ENCODE measurements at regions not wholly inside any gene's neighbourhood (a gene's known extent, or its start where the extent isn't known, plus 50 kb on each side); places are given as distances from the start of the nearest gene placed in this dataset.

GRCh38 chr6:12449447-12449846 is 159.3 kb downstream of the EDN1 start:
- no peak overlapping the region for H3K9ac ChIP-seq (ENCODE audit: control insufficient read depth, extremely low read depth, insufficient read depth, low read length)
- dilution Hi-C loops (cut with MboI; ENCODE audit: extremely low pct_ligation_motif_present, low sequenced_read_pairs) = no loop called here
- FAIRE-seq (no peak), DNase-seq (ENCODE audit: low read depth, low spot score) (no peak)
- no peak overlapping the region for H2AFZ ChIP-seq (ENCODE audit: control insufficient read depth, low read length)
- H3K9me3 ChIP-seq (ENCODE audit: control insufficient read depth, low read depth, low read length) = peaks cover 2% of the 10 kb centered on the region
- H3K36me3 ChIP-seq (ENCODE audit: control insufficient read depth in 2 of 2, extremely low read depth in 1 of 2, insufficient read depth in 2 of 2, low read length in 2 of 2) = no peaks in the 10 kb centered on the region
- TF ChIP-seq EZH2 (IDR thresholded peaks at IDR 0.05; ENCODE audit: low read length) = no peak
- TF ChIP-seq, protein P1, sequence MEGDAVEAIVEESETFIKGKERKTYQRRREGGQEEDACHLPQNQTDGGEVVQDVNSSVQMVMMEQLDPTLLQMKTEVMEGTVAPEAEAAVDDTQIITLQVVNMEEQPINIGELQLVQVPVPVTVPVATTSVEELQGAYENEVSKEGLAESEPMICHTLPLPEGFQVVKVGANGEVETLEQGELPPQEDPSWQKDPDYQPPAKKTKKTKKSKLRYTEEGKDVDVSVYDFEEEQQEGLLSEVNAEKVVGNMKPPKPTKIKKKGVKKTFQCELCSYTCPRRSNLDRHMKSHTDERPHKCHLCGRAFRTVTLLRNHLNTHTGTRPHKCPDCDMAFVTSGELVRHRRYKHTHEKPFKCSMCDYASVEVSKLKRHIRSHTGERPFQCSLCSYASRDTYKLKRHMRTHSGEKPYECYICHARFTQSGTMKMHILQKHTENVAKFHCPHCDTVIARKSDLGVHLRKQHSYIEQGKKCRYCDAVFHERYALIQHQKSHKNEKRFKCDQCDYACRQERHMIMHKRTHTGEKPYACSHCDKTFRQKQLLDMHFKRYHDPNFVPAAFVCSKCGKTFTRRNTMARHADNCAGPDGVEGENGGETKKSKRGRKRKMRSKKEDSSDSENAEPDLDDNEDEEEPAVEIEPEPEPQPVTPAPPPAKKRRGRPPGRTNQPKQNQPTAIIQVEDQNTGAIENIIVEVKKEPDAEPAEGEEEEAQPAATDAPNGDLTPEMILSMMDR (optimal IDR thresholded peaks at IDR 0.05 in 1 of 3, IDR thresholded peaks at IDR 0.05 in 1 of 3, conservative IDR thresholded peaks at IDR 0.05 in 1 of 3; ENCODE audit: extremely low read depth in 1 of 3, insufficient read depth in 2 of 3, low read length in 3 of 3) = no peak
- H3K79me2 ChIP-seq (ENCODE audit: control insufficient read depth, insufficient read depth, low read length) = no peaks in the 10 kb centered on the region
- no peak overlapping the region for H3K4me2 ChIP-seq (ENCODE audit: control insufficient read depth, extremely low read depth, insufficient read depth, low read depth, low read length)
- no peak overlapping the region for H3K4me3 ChIP-seq (ENCODE audit: control insufficient read depth in 2 of 3, extremely low read depth in 1 of 3, insufficient read depth in 2 of 3, low read depth in 1 of 3, low read length in 3 of 3)
- no peak overlapping the region for H3K27ac ChIP-seq (ENCODE audit: control insufficient read depth, insufficient read depth, low read length)
- H4K20me1 ChIP-seq (ENCODE audit: control insufficient read depth, extremely low read depth, insufficient read depth, low read length) = no peaks in the 10 kb centered on the region
- H3K4me1 ChIP-seq (ENCODE audit: control insufficient read depth, extremely low read depth, insufficient read depth, low read length) = no peaks in the 10 kb centered on the region
- no peaks in the 10 kb centered on the region for H3K9me1 ChIP-seq (ENCODE audit: control insufficient read depth, extremely low read depth, insufficient read depth, low read length)
- H3K27me3 ChIP-seq (ENCODE audit: control insufficient read depth, extremely low read depth, insufficient read depth, low read length) = no peaks in the 10 kb centered on the region

- FAIRE-seq = no peak
- TF ChIP-seq EZH2 (IDR thresholded peaks at IDR 0.05; ENCODE audit: low read length) = no peak
- TF ChIP-seq, protein P1 (optimal IDR thresholded peaks at IDR 0.05 in 1 of 3, IDR thresholded peaks at IDR 0.05 in 1 of 3, conservative IDR thresholded peaks at IDR 0.05 in 1 of 3; ENCODE audit: extremely low read depth in 1 of 3, insufficient read depth in 2 of 3, low read length in 3 of 3) = no peak
- Histone ChIP-seq H4K20me1 (ENCODE audit: control insufficient read depth, extremely low read depth, insufficient read depth, low read length) (no peaks in the 10 kb centered on the region), H3K9me3 (ENCODE audit: control insufficient read depth, low read depth, low read length) (peaks cover 2% of the 10 kb centered on the region), H3K4me2 (ENCODE audit: control insufficient read depth, extremely low read depth, insufficient read depth, low read depth, low read length) (no peak overlapping the region), H3K79me2 (ENCODE audit: control insufficient read depth, insufficient read depth, low read length) (no peaks in the 10 kb centered on the region), H2AFZ (ENCODE audit: control insufficient read depth, low read length) (no peak overlapping the region), H3K4me1 (ENCODE audit: control insufficient read depth, extremely low read depth, insufficient read depth, low read length) (no peaks in the 10 kb centered on the region), H3K36me3 (ENCODE audit: control insufficient read depth in 2 of 2, extremely low read depth in 1 of 2, insufficient read depth in 2 of 2, low read length in 2 of 2) (no peaks in the 10 kb centered on the region), H3K9ac (ENCODE audit: control insufficient read depth, extremely low read depth, insufficient read depth, low read length) (no peak overlapping the region), H3K4me3 (ENCODE audit: control insufficient read depth in 2 of 3, extremely low read depth in 1 of 3, insufficient read depth in 2 of 3, low read depth in 1 of 3, low read length in 3 of 3) (no peak overlapping the region), H3K9me1 (ENCODE audit: control insufficient read depth, extremely low read depth, insufficient read depth, low read length) (no peaks in the 10 kb centered on the region), H3K27ac (ENCODE audit: control insufficient read depth, insufficient read depth, low read length) (no peak overlapping the region), H3K27me3 (ENCODE audit: control insufficient read depth, extremely low read depth, insufficient read depth, low read length) (no peaks in the 10 kb centered on the region)
- no peak for DNase-seq (ENCODE audit: low read depth, low spot score)
- dilution Hi-C loops (cut with MboI; ENCODE audit: extremely low pct_ligation_motif_present, low sequenced_read_pairs) = no loop called here
Observed at GRCh38 chr6:12450467-12450866, 160.3 kb downstream of the EDN1 start.
